ENCODE measurements at regions not wholly inside any gene's neighbourhood (a gene's known extent, or its start where the extent isn't known, plus 50 kb on each side); places are given as distances from the start of the nearest gene placed in this dataset.

DNA sequence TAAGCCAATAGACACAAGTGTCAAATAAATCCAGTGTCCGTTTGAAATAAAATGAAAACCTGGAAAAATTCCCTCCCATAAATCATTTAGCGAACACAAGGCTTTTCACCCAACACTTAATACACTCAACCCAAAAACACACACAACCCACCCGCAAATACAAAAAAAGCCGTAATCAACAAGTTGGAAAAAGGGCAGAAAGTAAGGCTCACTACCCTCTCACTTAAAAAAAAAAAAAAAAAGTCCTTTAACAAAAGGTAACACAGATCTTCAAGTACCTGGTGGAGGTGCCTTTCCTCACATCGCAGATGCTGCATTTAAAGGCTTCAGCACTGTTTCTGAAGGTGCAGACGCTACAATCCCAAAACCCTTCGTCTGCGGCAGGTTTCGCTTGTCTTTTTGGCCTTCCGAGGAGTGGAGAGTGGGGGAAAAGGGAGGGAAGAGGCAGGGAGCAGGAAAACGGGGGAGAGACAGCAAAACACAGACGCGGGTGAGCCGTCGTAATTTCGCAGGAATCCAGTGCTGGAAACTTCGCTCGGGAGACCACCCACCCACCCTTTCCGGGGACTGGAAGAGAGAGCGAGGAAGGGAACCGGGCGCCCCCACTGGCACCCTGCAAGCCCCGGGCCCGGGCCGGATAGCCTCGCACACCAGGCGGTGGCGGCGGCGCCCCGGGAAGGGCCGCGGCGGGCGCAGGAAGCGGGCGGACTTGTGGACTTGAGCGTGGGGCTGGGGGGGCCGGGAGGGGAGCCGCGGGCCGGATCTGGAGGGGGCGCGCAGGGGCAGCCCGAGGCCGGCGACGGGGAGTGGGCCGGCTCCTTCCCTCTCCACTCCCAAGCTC is 401.8 kb downstream of the SHQ1 start, which contains the start of gene RYBP:
TSS of gene RYBP (minus strand) at position 404 of the 841 bp plus-strand sequence.
- Histone ChIP-seq H3K9me3 (ENCODE audit: control insufficient read depth, low read depth, low read length) (no peaks in the 10 kb centered on the region), H3K36me3 (ENCODE audit: control insufficient read depth, low read depth, low read length) (no peaks in the 10 kb centered on the region), H3K27ac (ENCODE audit: low read length) (peak within 1 kb of the TSS; percentile 76), H3K4me1 (ENCODE audit: control insufficient read depth, low read depth, low read length) (peaks cover 43% of the 10 kb centered on the region), H3K27me3 (ENCODE audit: control insufficient read depth, insufficient read depth, low read length) (peaks cover 14% of the 10 kb centered on the region), H3K4me3 (ENCODE audit: low read length) (peak within 1 kb of the TSS; percentile 95), H3K9ac (ENCODE audit: low read length) (peak within 1 kb of the TSS; percentile 90)

- H3K9ac ChIP-seq (ENCODE audit: low read length), result peak overlapping the region; percentile 90
- no peaks in the 10 kb centered on the region for H3K36me3 ChIP-seq (ENCODE audit: control insufficient read depth, low read depth, low read length)
- H3K27me3 ChIP-seq (ENCODE audit: control insufficient read depth, insufficient read depth, low read length), result peaks cover 14% of the 10 kb centered on the region
- H3K27ac ChIP-seq (ENCODE audit: low read length), result no peak overlapping the region
- H3K4me3 ChIP-seq (ENCODE audit: low read length), result peak overlapping the region; percentile 95
- no peaks in the 10 kb centered on the region for H3K9me3 ChIP-seq (ENCODE audit: control insufficient read depth, low read depth, low read length)
- H3K4me1 ChIP-seq (ENCODE audit: control insufficient read depth, low read depth, low read length), result peaks cover 43% of the 10 kb centered on the region
Measured at GRCh38 chr3:72445827-72446217, 402.4 kb downstream of the SHQ1 start.

DNA sequence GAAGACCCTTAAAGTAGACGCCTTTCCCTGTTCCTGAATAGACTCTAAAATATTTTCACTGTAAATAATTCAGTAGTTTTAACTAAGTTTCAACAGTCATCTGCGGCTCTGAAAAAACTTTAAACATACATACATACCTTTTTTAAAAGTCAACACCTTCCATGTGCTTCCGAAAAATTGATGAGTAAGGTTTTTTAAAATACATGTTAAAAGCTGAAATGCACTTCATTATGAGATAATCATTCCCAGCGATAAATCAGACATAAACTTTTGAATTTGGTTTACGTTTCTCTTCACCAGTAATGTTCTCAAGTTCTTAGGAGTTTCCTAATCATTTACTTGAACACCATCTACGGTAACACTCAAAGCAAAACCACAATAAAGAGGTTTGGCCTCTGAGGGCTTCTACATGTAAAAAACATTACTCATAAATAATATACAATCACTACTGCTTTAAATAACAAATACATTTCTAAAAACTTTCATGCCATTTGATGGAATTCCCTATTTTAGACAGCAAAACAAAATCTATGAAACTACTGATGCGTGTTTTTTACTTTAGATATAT is 403.5 kb downstream of the SHQ1 start:
- Histone ChIP-seq H3K4me3 (ENCODE audit: low read length) (peak overlapping the region; percentile 95), H3K27me3 (ENCODE audit: control insufficient read depth, insufficient read depth, low read length) (peaks cover 14% of the 10 kb centered on the region), H3K9ac (ENCODE audit: low read length) (no peak overlapping the region), H3K4me1 (ENCODE audit: control insufficient read depth, low read depth, low read length) (peaks cover 43% of the 10 kb centered on the region), H3K36me3 (ENCODE audit: control insufficient read depth, low read depth, low read length) (peaks cover 2% of the 10 kb centered on the region), H3K9me3 (ENCODE audit: control insufficient read depth, low read depth, low read length) (no peaks in the 10 kb centered on the region), H3K27ac (ENCODE audit: low read length) (no peak overlapping the region)

GRCh38 chr3:72442759-72443158 is 405.5 kb downstream of the SHQ1 start:
- Histone ChIP-seq H3K4me1 (ENCODE audit: control insufficient read depth, low read depth, low read length) (peaks cover 41% of the 10 kb centered on the region), H3K27me3 (ENCODE audit: control insufficient read depth, insufficient read depth, low read length) (peaks cover 5% of the 10 kb centered on the region), H3K4me3 (ENCODE audit: low read length) (no peak overlapping the region), H3K27ac (ENCODE audit: low read length) (no peak overlapping the region), H3K36me3 (ENCODE audit: control insufficient read depth, low read depth, low read length) (peaks cover 11% of the 10 kb centered on the region), H3K9me3 (ENCODE audit: control insufficient read depth, low read depth, low read length) (no peaks in the 10 kb centered on the region), H3K9ac (ENCODE audit: low read length) (no peak overlapping the region)

- Histone ChIP-seq H3K27ac (ENCODE audit: low read length) (no peak overlapping the region), H3K4me3 (ENCODE audit: low read length) (no peak overlapping the region), H3K36me3 (ENCODE audit: control insufficient read depth, low read depth, low read length) (peaks cover 11% of the 10 kb centered on the region), H3K4me1 (ENCODE audit: control insufficient read depth, low read depth, low read length) (peaks cover 40% of the 10 kb centered on the region), H3K27me3 (ENCODE audit: control insufficient read depth, insufficient read depth, low read length) (no peaks in the 10 kb centered on the region), H3K9me3 (ENCODE audit: control insufficient read depth, low read depth, low read length) (no peaks in the 10 kb centered on the region), H3K9ac (ENCODE audit: low read length) (peak overlapping the region; percentile 11)
Measured at GRCh38 chr3:72441284-72441994, 406.8 kb downstream of the SHQ1 start.

DNA sequence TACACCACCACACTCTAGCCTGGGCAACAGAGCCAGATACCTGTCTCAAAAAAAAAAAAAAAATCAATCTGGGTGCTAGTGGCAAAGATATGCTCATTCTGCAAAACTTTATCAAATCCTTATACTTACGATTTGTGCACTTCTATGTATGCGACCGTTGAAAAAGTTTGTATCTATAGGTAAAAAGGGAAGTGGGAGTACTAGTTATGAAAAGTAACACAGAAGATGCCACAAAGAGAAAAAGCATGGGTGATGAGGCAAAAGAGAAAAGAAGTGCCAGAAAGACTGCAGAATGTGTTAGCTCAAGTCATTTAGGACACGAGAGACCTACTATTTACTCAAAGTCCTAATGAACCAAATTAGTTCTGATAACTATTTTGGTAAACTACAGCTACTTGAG is 407.8 kb downstream of the SHQ1 start:
- Histone ChIP-seq H3K27me3 (ENCODE audit: control insufficient read depth, insufficient read depth, low read length) (no peaks in the 10 kb centered on the region), H3K36me3 (ENCODE audit: control insufficient read depth, low read depth, low read length) (peaks cover 11% of the 10 kb centered on the region), H3K4me1 (ENCODE audit: control insufficient read depth, low read depth, low read length) (peaks cover 38% of the 10 kb centered on the region), H3K9ac (ENCODE audit: low read length) (no peak overlapping the region), H3K9me3 (ENCODE audit: control insufficient read depth, low read depth, low read length) (no peaks in the 10 kb centered on the region), H3K27ac (ENCODE audit: low read length) (no peak overlapping the region), H3K4me3 (ENCODE audit: low read length) (no peak overlapping the region)

- H3K27me3 ChIP-seq (ENCODE audit: control insufficient read depth, insufficient read depth, low read length), result no peaks in the 10 kb centered on the region
- no peaks in the 10 kb centered on the region for H3K9me3 ChIP-seq (ENCODE audit: control insufficient read depth, low read depth, low read length)
- no peak overlapping the region for H3K9ac ChIP-seq (ENCODE audit: low read length)
- H3K4me1 ChIP-seq (ENCODE audit: control insufficient read depth, low read depth, low read length), result peaks cover 28% of the 10 kb centered on the region
- no peak overlapping the region for H3K27ac ChIP-seq (ENCODE audit: low read length)
- peaks cover 11% of the 10 kb centered on the region for H3K36me3 ChIP-seq (ENCODE audit: control insufficient read depth, low read depth, low read length)
- no peak overlapping the region for H3K4me3 ChIP-seq (ENCODE audit: low read length)
Measured at GRCh38 chr3:72439321-72440183, 408.7 kb downstream of the SHQ1 start.

- no peaks in the 10 kb centered on the region for H3K27me3 ChIP-seq (ENCODE audit: control insufficient read depth, insufficient read depth, low read length)
- H3K9me3 ChIP-seq (ENCODE audit: control insufficient read depth, low read depth, low read length), result no peaks in the 10 kb centered on the region
- H3K9ac ChIP-seq (ENCODE audit: low read length), result no peak overlapping the region
Measured at GRCh38 chr3:72437661-72438406, 410.4 kb downstream of the SHQ1 start.

DNA sequence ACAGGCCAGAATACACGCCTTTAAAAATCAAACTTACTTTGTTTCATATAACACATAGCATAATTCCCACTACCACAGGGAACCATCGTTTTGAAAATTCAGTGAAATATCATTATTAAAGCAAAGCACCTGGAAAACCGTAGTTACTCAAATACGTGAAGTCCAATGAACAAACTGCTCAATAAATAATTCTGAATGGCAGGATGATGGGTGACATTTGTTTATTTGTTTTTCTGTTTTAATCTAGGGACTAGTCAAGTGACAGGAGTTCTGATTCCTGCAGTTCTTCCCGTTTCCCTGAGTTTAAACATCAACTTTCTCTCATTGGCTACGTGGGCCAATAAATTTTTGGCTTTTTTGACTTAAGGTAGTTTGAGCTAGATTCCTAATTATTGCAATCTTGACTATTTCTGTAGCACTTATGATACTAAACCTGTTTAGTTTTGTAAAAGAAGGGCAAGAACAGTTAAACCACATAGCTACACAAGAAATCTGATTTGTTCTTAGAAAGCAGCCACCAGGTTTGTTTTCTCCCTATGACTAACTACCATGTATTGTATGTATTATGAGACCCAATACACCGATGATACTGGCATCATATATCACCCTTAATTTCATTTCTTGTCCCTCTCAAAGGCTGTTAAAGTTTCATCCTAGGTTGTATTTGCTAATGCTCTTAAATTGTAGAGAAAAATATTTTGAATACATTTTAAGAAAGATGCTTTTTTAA is 411.2 kb downstream of the SHQ1 start:
- Histone ChIP-seq H3K4me1 (ENCODE audit: control insufficient read depth, low read depth, low read length) (peaks cover 4% of the 10 kb centered on the region), H3K27ac (ENCODE audit: low read length) (no peak overlapping the region), H3K4me3 (ENCODE audit: low read length) (no peak overlapping the region)

More at GRCh38 chr3:72437661-72438406, 410.4 kb downstream of the SHQ1 start:
- peaks cover 11% of the 10 kb centered on the region for H3K4me1 ChIP-seq (ENCODE audit: control insufficient read depth, low read depth, low read length)
- no peak overlapping the region for H3K27ac ChIP-seq (ENCODE audit: low read length)
- no peak overlapping the region for H3K4me3 ChIP-seq (ENCODE audit: low read length)
- H3K36me3 ChIP-seq (ENCODE audit: control insufficient read depth, low read depth, low read length), result peaks cover 11% of the 10 kb centered on the region

GRCh38 chr3:72434296-72434695 is 413.9 kb downstream of the SHQ1 start:
- Histone ChIP-seq H3K4me1 (ENCODE audit: control insufficient read depth, low read depth, low read length) (no peaks in the 10 kb centered on the region), H3K27me3 (ENCODE audit: control insufficient read depth, insufficient read depth, low read length) (no peaks in the 10 kb centered on the region), H3K9ac (ENCODE audit: low read length) (no peak overlapping the region), H3K9me3 (ENCODE audit: control insufficient read depth, low read depth, low read length) (no peaks in the 10 kb centered on the region), H3K4me3 (ENCODE audit: low read length) (no peak overlapping the region), H3K36me3 (ENCODE audit: control insufficient read depth, low read depth, low read length) (peaks cover 5% of the 10 kb centered on the region), H3K27ac (ENCODE audit: low read length) (no peak overlapping the region)

More for the DNA sequence above, 411.2 kb downstream of the SHQ1 start:
- H3K36me3 ChIP-seq (ENCODE audit: control insufficient read depth, low read depth, low read length), result peaks cover 11% of the 10 kb centered on the region
- no peaks in the 10 kb centered on the region for H3K27me3 ChIP-seq (ENCODE audit: control insufficient read depth, insufficient read depth, low read length)
- H3K9me3 ChIP-seq (ENCODE audit: control insufficient read depth, low read depth, low read length), result no peaks in the 10 kb centered on the region
- H3K9ac ChIP-seq (ENCODE audit: low read length), result no peak overlapping the region
